H9 (cell line): ENCODE measurements at regions not wholly inside any gene's neighbourhood (a gene's known extent, or its start where the extent isn't known, plus 50 kb on each side); places are given as distances from the start of the nearest gene placed in this dataset.
"Not testable (repeated sequence)": the region's sequence is repeated elsewhere in the genome, so short reads cannot be mapped to it uniquely, and the experiment has no call there.

Experiments used
- DNase-seq: peaks from one replicate; pipeline ENCODE4 v3.0.0-alpha.2; 2017
- H2AFZ ChIP-seq: one replicate; pipeline ENCODE4 v1.6.1; 2013; ENCODE audit warnings: mild to moderate bottlenecking, low read length, control low read depth, moderate library complexity
- H2AK5ac ChIP-seq: 2 replicates; pipeline ENCODE4 v1.6.1; 2013; ENCODE audit warnings: low read length, control low read depth, mixed read lengths; ENCODE audit not compliant: insufficient read length
- H2BK120ac ChIP-seq: one replicate; pipeline ENCODE4 v1.6.1; 2013; ENCODE audit warnings: low read depth, mild to moderate bottlenecking, low read length, control low read depth, inconsistent platforms; ENCODE audit not compliant: poor library complexity, severe bottlenecking
- H2BK12ac ChIP-seq: 2 replicates; pipeline ENCODE4 v1.6.1; 2013; ENCODE audit warnings: low read length, control low read depth, mixed read lengths, low read depth; ENCODE audit not compliant: insufficient read length
- H2BK15ac ChIP-seq: 2 replicates; pipeline ENCODE4 v1.6.1; 2013; ENCODE audit warnings: low read depth, low read length, control low read depth
- H2BK20ac ChIP-seq: one replicate; pipeline ENCODE4 v1.6.1; 2013; ENCODE audit warnings: low read depth, mild to moderate bottlenecking, low read length, control low read depth, inconsistent platforms; ENCODE audit not compliant: poor library complexity, severe bottlenecking
- H2BK5ac ChIP-seq: 2 replicates; pipeline ENCODE4 v1.6.1; 2013; ENCODE audit warnings: low read length, control low read depth, mixed read lengths; ENCODE audit not compliant: insufficient read length
- H3K14ac ChIP-seq: 2 replicates; pipeline ENCODE4 v1.6.1; 2013; ENCODE audit warnings: low read length, control low read depth; ENCODE audit not compliant: insufficient read depth
- H3K18ac ChIP-seq: 2 replicates; pipeline ENCODE4 v1.6.1; 2013; ENCODE audit warnings: low read depth, mild to moderate bottlenecking, mixed read lengths, low read length, control low read depth; ENCODE audit not compliant: insufficient read length
- H3K23ac ChIP-seq: 2 replicates; pipeline ENCODE4 v1.6.1; 2013; ENCODE audit warnings: low read length, control low read depth, mixed read lengths, low read depth; ENCODE audit not compliant: insufficient read length
- H3K23me2 ChIP-seq: 2 replicates; pipeline ENCODE4 v1.6.1; 2013; ENCODE audit warnings: low read depth, mild to moderate bottlenecking, mixed read lengths, low read length, control low read depth; ENCODE audit not compliant: insufficient read length, poor library complexity, severe bottlenecking
- H3K27ac ChIP-seq: 2 replicates; pipeline ENCODE4 v1.5.1; 2013; ENCODE audit warnings: low read length, control low read depth, mixed read lengths, low read depth; ENCODE audit not compliant: insufficient read length
- H3K27me3 ChIP-seq: 2 replicates; pipeline ENCODE4 v1.6.1; 2013; ENCODE audit warnings: low read length, control low read depth, inconsistent platforms; ENCODE audit not compliant: insufficient read depth
- H3K4ac ChIP-seq: 2 replicates; pipeline ENCODE4 v1.6.1; 2013; ENCODE audit warnings: low read depth, mild to moderate bottlenecking, control low read depth, inconsistent platforms, low read length, moderate library complexity
- H3K4me1 ChIP-seq: 2 replicates; pipeline ENCODE4 v1.6.1; 2013; ENCODE audit warnings: low read length, control low read depth, inconsistent platforms; ENCODE audit not compliant: insufficient read depth
- H3K4me2 ChIP-seq: 2 replicates; pipeline ENCODE4 v1.6.1; 2013; ENCODE audit warnings: low read length, control low read depth, mixed read lengths; ENCODE audit not compliant: insufficient read length, insufficient read depth
- H3K56ac ChIP-seq: 2 replicates; pipeline ENCODE4 v1.6.1; 2013; ENCODE audit warnings: low read depth, mild to moderate bottlenecking, mixed read lengths, low read length, control low read depth; ENCODE audit not compliant: insufficient read length
- H3K79me1 ChIP-seq: 2 replicates; pipeline ENCODE4 v1.6.1; 2013; ENCODE audit warnings: low read depth, mild to moderate bottlenecking, moderate library complexity, low read length, control low read depth, inconsistent platforms; ENCODE audit not compliant: insufficient read depth, poor library complexity, severe bottlenecking
- H3K79me2 ChIP-seq: 2 replicates; pipeline ENCODE4 v1.6.1; 2013; ENCODE audit warnings: low read length, control low read depth, inconsistent platforms; ENCODE audit not compliant: insufficient read depth
- H3K9ac ChIP-seq: 2 replicates; pipeline ENCODE4 v1.6.1; 2013; ENCODE audit warnings: low read length, control low read depth, mixed read lengths; ENCODE audit not compliant: insufficient read length; ENCODE audit errors: extremely low read depth
- H3K9me3 ChIP-seq: one replicate; pipeline ENCODE4 v1.6.1; 2013; ENCODE audit warnings: low read depth, low read length, inconsistent platforms; ENCODE audit not compliant: control insufficient read depth
- H3T11ph ChIP-seq: one replicate; pipeline ENCODE4 v1.6.1; 2013; ENCODE audit warnings: mild to moderate bottlenecking, low read length, control low read depth, inconsistent platforms
- H4K20me1 ChIP-seq: one replicate; pipeline ENCODE4 v1.6.1; 2013; ENCODE audit not compliant: control insufficient read depth, insufficient read length, insufficient read depth
- H4K5ac ChIP-seq: 2 replicates; pipeline ENCODE4 v1.6.1; 2013; ENCODE audit warnings: low read depth, mild to moderate bottlenecking, mixed read lengths, low read length, control low read depth; ENCODE audit not compliant: insufficient read length
- H4K8ac ChIP-seq: replicated peaks from 2 replicates; pipeline ENCODE4 v1.6.1; 2013; ENCODE audit warnings: low read length, control low read depth, mixed read lengths, low read depth; ENCODE audit not compliant: insufficient read length
- H4K91ac ChIP-seq: 2 replicates; pipeline ENCODE4 v1.6.1; 2013; ENCODE audit warnings: low read depth, mild to moderate bottlenecking, moderate library complexity, mixed read lengths, low read length, control low read depth; ENCODE audit not compliant: insufficient read length
- H3K27ac Mint-ChIP-seq, 3 experiments: 2 replicates in 2 of 3; 3 replicates in 1 of 3; pipeline ENCODE4 v1.8.0; 2020 to 2021; ENCODE audit warnings: mixed read lengths in 3 of 3, mild to moderate bottlenecking in 1 of 3, moderate library complexity in 1 of 3
- H3K27me3 Mint-ChIP-seq: 2 replicates; pipeline ENCODE4 v1.8.0; 2021; ENCODE audit warnings: low read depth, mild to moderate bottlenecking, moderate library complexity, mixed read lengths
- H3K36me3 Mint-ChIP-seq, 3 experiments: 2 replicates in 2 of 3; 3 replicates in 1 of 3; pipeline ENCODE4 v1.8.0; 2020 to 2021; ENCODE audit warnings: low read depth in 3 of 3, mixed read lengths in 3 of 3; ENCODE audit not compliant: insufficient read depth in 1 of 3
- H3K4me1 Mint-ChIP-seq, 2 experiments: 2 replicates each; pipeline ENCODE4 v1.8.0; 2020; ENCODE audit warnings: mixed read lengths in 2 of 2
- H3K4me3 Mint-ChIP-seq, 2 experiments: 2 replicates in 1 of 2; 3 replicates in 1 of 2; pipeline ENCODE4 v1.8.0; 2020 to 2021; ENCODE audit warnings: mild to moderate bottlenecking in 2 of 2, mixed read lengths in 2 of 2, moderate library complexity in 1 of 2
- H3K9me3 Mint-ChIP-seq, 2 experiments: 2 replicates in 1 of 2; 3 replicates in 1 of 2; pipeline ENCODE4 v1.8.0; 2020; ENCODE audit warnings: mild to moderate bottlenecking in 2 of 2, mixed read lengths in 2 of 2, moderate library complexity in 1 of 2
- WGBS: extraction: QIAGEN DNeasy Blood & Tissue Kit; methylation state at CpG from one replicate; pipeline ENCODE4 v1.1.7; 2013; ENCODE audit warnings: missing lambda C conversion rate, low lambda C conversion rate, mixed read lengths; ENCODE audit not compliant: insufficient read length; ENCODE audit errors: extremely low coverage; 5-methylcytosine and 5-hydroxymethylcytosine counted together
- TF ChIP-seq, protein P1 (sequence below): fragments of 200-600 bp; sonication (generic); conservative IDR thresholded peaks from 3 replicates; pipeline ENCODE4 v1.8.0; 2021; ENCODE audit warnings: antibody characterized with exemption, mild to moderate bottlenecking

DNA sequence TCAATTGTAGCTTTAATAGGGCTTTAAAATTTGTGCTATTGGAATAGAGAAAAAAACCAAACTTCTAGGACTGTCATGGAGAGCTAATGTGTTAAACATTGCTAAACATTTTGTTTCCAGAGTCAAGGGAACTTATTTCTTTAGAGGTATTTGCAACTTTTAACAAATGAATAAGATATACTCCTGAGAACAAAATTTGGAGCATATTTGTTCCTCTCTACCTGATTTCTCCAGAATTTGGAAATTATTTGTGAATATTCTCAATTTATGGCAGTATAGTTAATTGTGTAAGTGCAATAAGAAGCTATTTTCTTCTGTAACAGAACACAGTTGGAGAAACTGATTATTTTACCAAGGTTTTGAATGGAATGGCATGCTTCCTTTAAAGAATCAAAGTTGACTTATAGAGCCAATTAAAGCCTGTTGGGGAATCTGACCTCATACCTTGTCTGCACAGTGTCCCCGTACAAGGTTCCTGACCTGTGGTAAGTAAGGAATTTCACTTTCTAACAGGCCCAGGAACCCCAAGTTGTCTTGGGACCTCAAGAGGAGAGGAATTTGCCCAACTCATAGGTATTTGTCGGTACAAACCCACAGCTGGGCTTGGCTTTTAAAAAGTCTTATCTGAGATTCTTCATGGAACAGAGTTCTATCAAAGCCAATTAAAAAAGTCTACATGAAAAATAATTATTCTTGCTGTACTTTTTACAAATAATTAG lies 72.6 kb upstream of the CSF1 start:
- peaks cover 23 to 41% of the 10 kb centered on the region in 2 experiments; a peak in 4 of 5 replicates for H3K9me3 Mint-ChIP-seq
- H2AFZ ChIP-seq: no peak overlapping the region
- H3K4me3 Mint-ChIP-seq: no peak overlapping the region

DNA sequence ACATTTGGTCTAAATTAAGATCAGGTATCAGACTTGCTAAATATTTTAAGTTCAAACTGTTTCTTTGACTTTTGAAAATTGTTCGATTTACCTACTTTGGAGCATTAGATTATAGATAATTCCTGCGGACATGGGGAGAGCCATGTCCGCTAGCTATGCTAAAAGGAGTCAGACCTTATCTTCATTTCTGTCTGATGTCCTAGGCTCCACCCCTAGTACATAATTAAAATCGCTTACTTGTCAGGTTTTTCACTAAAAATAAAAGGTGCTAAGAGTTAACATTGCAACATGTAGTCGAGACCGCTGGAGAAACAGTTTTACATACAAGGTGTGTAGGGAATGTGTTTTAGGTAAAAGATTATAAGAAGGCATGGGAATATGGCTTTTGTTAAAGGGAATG lies 71.9 kb upstream of the EPS8L3 start:
- H3K27ac ChIP-seq, H4K5ac ChIP-seq, H3K9ac ChIP-seq, H2BK120ac ChIP-seq, H4K20me1 ChIP-seq, H3K79me1 ChIP-seq, H4K91ac ChIP-seq, H3K14ac ChIP-seq, H3K27me3 ChIP-seq, H3K27ac Mint-ChIP-seq, H3K4me2 ChIP-seq, H2BK15ac ChIP-seq, H3K4me1 ChIP-seq, H3K9me3 ChIP-seq, H3K18ac ChIP-seq, H3K23me2 ChIP-seq, H3K79me2 ChIP-seq, H2BK5ac ChIP-seq, H3K4me3 Mint-ChIP-seq, H3K23ac ChIP-seq, H3K4ac ChIP-seq, H3T11ph ChIP-seq, H3K56ac ChIP-seq, H2BK20ac ChIP-seq, H3K27me3 Mint-ChIP-seq, H4K8ac ChIP-seq, DNase-seq, H2BK12ac ChIP-seq, H2AFZ ChIP-seq, H2AK5ac ChIP-seq: not testable (repeated sequence)
- peaks cover 46 to 48% of the 10 kb centered on the region in 2 experiments for H3K4me1 Mint-ChIP-seq
- H3K36me3 Mint-ChIP-seq: peaks cover 26 to 54% (median 27%) of the 10 kb centered on the region in 3 experiments
- peaks cover 34 to 49% of the 10 kb centered on the region in 2 experiments for H3K9me3 Mint-ChIP-seq
- no CpG with 5 or more reads among the region's 6 CpGs for whole genome bisulfite sequencing

More for the DNA sequence above, 72.6 kb upstream of the CSF1 start:
- no CpG with 5 or more reads among the region's 2 CpGs for WGBS
- TF ChIP-seq, protein P1, sequence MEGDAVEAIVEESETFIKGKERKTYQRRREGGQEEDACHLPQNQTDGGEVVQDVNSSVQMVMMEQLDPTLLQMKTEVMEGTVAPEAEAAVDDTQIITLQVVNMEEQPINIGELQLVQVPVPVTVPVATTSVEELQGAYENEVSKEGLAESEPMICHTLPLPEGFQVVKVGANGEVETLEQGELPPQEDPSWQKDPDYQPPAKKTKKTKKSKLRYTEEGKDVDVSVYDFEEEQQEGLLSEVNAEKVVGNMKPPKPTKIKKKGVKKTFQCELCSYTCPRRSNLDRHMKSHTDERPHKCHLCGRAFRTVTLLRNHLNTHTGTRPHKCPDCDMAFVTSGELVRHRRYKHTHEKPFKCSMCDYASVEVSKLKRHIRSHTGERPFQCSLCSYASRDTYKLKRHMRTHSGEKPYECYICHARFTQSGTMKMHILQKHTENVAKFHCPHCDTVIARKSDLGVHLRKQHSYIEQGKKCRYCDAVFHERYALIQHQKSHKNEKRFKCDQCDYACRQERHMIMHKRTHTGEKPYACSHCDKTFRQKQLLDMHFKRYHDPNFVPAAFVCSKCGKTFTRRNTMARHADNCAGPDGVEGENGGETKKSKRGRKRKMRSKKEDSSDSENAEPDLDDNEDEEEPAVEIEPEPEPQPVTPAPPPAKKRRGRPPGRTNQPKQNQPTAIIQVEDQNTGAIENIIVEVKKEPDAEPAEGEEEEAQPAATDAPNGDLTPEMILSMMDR: no peak
- Histone ChIP-seq H3K14ac (no peak overlapping the region), H3K79me2 (no peaks in the 10 kb centered on the region), H3K4ac (no peak overlapping the region), H3K27ac (no peak overlapping the region), H3K23ac (no peak overlapping the region), H3K18ac (no peak overlapping the region), H3T11ph (no peak overlapping the region), H4K20me1 (no peaks in the 10 kb centered on the region), H3K79me1 (no peaks in the 10 kb centered on the region), H3K9ac (no peak overlapping the region), H3K23me2 (no peaks in the 10 kb centered on the region), H4K5ac (no peak overlapping the region), H3K27me3 (no peaks in the 10 kb centered on the region), H4K91ac (no peak overlapping the region), H3K4me2 (no peak overlapping the region), H3K9me3 (no peaks in the 10 kb centered on the region), H2BK20ac (no peak overlapping the region), H2BK15ac (no peak overlapping the region), H3K56ac (no peak overlapping the region), H2AK5ac (no peak overlapping the region), H2BK12ac (no peak overlapping the region), H3K4me1 (no peaks in the 10 kb centered on the region; the same call in 1 of the 2 replicates), H2BK120ac (no peak overlapping the region), H4K8ac (no peak overlapping the region), H2BK5ac (no peak overlapping the region)
- no peak for DNase-seq
- Mint-ChIP-seq H3K4me1 (peaks cover 25 to 26% of the 10 kb centered on the region in 2 experiments), H3K36me3 (peaks cover 20 to 44% (median 30%) of the 10 kb centered on the region in 3 experiments), H3K27me3 (peaks cover 3% of the 10 kb centered on the region; the same call in 1 of the 2 replicates), H3K27ac (no peak overlapping the region)
